Tibial artery (tissue), 4 donors: ENCODE measurements at regions not wholly inside any gene's neighbourhood (a gene's known extent, or its start where the extent isn't known, plus 50 kb on each side); places are given as distances from the start of the nearest gene placed in this dataset.

Experiments
- DNase-seq, 2 donors: peaks; one replicate each; pipeline ENCODE4 v3.0.0-alpha.2; 2019
- H3K27ac ChIP-seq, 2 donors: fragments of 200-600 bp; sonication (generic) in 1 of 2; 1 replicate in 1 of 2; 2 replicates in 1 of 2; pipeline ENCODE4 v1.5.1; 2018 to 2019; ENCODE audit warnings: mild to moderate bottlenecking in 1 of 2
- H3K27me3 ChIP-seq, 2 donors: fragments of 200-600 bp; sonication (generic) in 1 of 2; one replicate each; pipeline versions ENCODE4 v1.5.1 to v1.6.0; 2016 to 2019
- H3K36me3 ChIP-seq, 3 donors: fragments of 200-600 bp; sonication (generic) in 2 of 3; one replicate each; pipeline ENCODE4 v1.5.1; 2016 to 2019; ENCODE audit warnings: mild to moderate bottlenecking in 2 of 3
- H3K4me1 ChIP-seq, 4 donors: fragments of 200-600 bp; sonication (generic) in 2 of 4; 1 replicate in 3 of 4; 2 replicates in 1 of 4; pipeline ENCODE4 v1.5.1; 2016 to 2019
- H3K4me3 ChIP-seq, 2 donors: fragments of 200-600 bp; sonication (generic) in 1 of 2; 1 replicate in 1 of 2; 2 replicates in 1 of 2; pipeline ENCODE4 v1.5.1; 2018 to 2019; ENCODE audit warnings: mild to moderate bottlenecking in 2 of 2
- H3K9me3 ChIP-seq, 3 donors: fragments of 200-600 bp; sonication (generic) in 1 of 3; one replicate each; pipeline ENCODE4 v1.5.1; 2016 to 2019
- CTCF ChIP-seq, 2 experiments: fragments of 200-600 bp in 1 of 2; fragments of 450-650 bp in 1 of 2; IDR thresholded peaks; one replicate each; pipeline ENCODE4 v1.5.1; 2017 to 2019; ENCODE audit warnings: antibody characterized with exemption in 2 of 2, mild to moderate bottlenecking in 1 of 2, moderate library complexity in 1 of 2
- intact Hi-C: fragments of 100-400 bp; cut with DNase I; formaldehyde crosslinking; loops from one replicate; pipeline ENCODE4 v1.15.0; 2023; ENCODE audit warnings: low total_unique reads

GRCh38 chr5:112642885-112643284 is 94.8 kb upstream of the APC start:
- no peak for DNase-seq
- Histone ChIP-seq H3K4me3 (no peak overlapping the region), H3K4me1 (no peaks in the 10 kb centered on the region), H3K27me3 (no peaks in the 10 kb centered on the region), H3K9me3 (no peaks in the 10 kb centered on the region), H3K36me3 (no peaks in the 10 kb centered on the region), H3K27ac (no peak overlapping the region)
- no peak for TF ChIP-seq CTCF (IDR thresholded peaks at IDR 0.05)
- intact Hi-C loops, result no loop called here

GRCh38 chr5:112643339-112643971 is 94.2 kb upstream of the APC start:
- H3K36me3 ChIP-seq, result no peaks in the 10 kb centered on the region
- no peak for TF ChIP-seq CTCF (IDR thresholded peaks at IDR 0.05)
- intact Hi-C loops, result no loop called here
- no peaks in the 10 kb centered on the region for H3K4me1 ChIP-seq
- H3K4me3 ChIP-seq, result no peak overlapping the region
- H3K9me3 ChIP-seq, result no peaks in the 10 kb centered on the region
- H3K27ac ChIP-seq, result no peak overlapping the region
- no peaks in the 10 kb centered on the region for H3K27me3 ChIP-seq
- DNase-seq, result no peak

- no peak for DNase-seq
- no peaks in the 10 kb centered on the region for H3K9me3 ChIP-seq
- no peaks in the 10 kb centered on the region for H3K4me1 ChIP-seq
- intact Hi-C loops, result no loop called here
- TF ChIP-seq CTCF (IDR thresholded peaks at IDR 0.05), result no peak
- no peaks in the 10 kb centered on the region for H3K36me3 ChIP-seq
- no peaks in the 10 kb centered on the region for H3K27me3 ChIP-seq
- no peak overlapping the region for H3K4me3 ChIP-seq
- no peak overlapping the region for H3K27ac ChIP-seq
Measured at GRCh38 chr5:112646139-112646936, 91.3 kb upstream of the APC start.

- no peaks in the 10 kb centered on the region for H3K27me3 ChIP-seq
- no peaks in the 10 kb centered on the region for H3K9me3 ChIP-seq
- no peak overlapping the region for H3K4me3 ChIP-seq
- no peaks in the 10 kb centered on the region for H3K4me1 ChIP-seq
- intact Hi-C loops, result no loop called here
- H3K36me3 ChIP-seq, result no peaks in the 10 kb centered on the region
- no peak overlapping the region for H3K27ac ChIP-seq
- DNase-seq, result no peak
- TF ChIP-seq CTCF (IDR thresholded peaks at IDR 0.05), result no peak
Measured at GRCh38 chr5:112647428-112647827, 90.3 kb upstream of the APC start.

- no peak overlapping the region for H3K4me3 ChIP-seq
- DNase-seq, result no peak
- intact Hi-C loops, result no loop called here
- no peak for TF ChIP-seq CTCF (IDR thresholded peaks at IDR 0.05)
- no peaks in the 10 kb centered on the region for H3K9me3 ChIP-seq
- H3K4me1 ChIP-seq, result no peaks in the 10 kb centered on the region
- no peaks in the 10 kb centered on the region for H3K36me3 ChIP-seq
- H3K27me3 ChIP-seq, result no peaks in the 10 kb centered on the region
- H3K27ac ChIP-seq, result no peak overlapping the region
Measured at GRCh38 chr5:112648264-112648663, 89.4 kb upstream of the APC start.
